Muscle layer of duodenum (tissue), 2 donors: ENCODE measurements at regions not wholly inside any gene's neighbourhood (a gene's known extent, or its start where the extent isn't known, plus 50 kb on each side); places are given as distances from the start of the nearest gene placed in this dataset.
"Not testable (repeated sequence)": the region's sequence is repeated elsewhere in the genome, so short reads cannot be mapped to it uniquely, and the experiment has no call there.

Experiments used
- H3K27ac ChIP-seq: one replicate; pipeline ENCODE4 v1.7.0; 2013; ENCODE audit warnings: mild to moderate bottlenecking, low read length
- H3K27me3 ChIP-seq: one replicate; pipeline ENCODE4 v1.7.0; 2013; ENCODE audit warnings: low read depth, mild to moderate bottlenecking, control low read depth, low read length
- H3K36me3 ChIP-seq, 2 donors: one replicate each; pipeline ENCODE4 v1.7.0; 2013; ENCODE audit warnings: low read length in 2 of 2, control low read depth in 1 of 2, mild to moderate bottlenecking in 1 of 2; ENCODE audit not compliant: insufficient read depth in 2 of 2, control insufficient read depth in 1 of 2
- H3K4me1 ChIP-seq, 2 donors: one replicate each; pipeline ENCODE4 v1.7.0; 2013; ENCODE audit warnings: low read length in 2 of 2, mild to moderate bottlenecking in 2 of 2, control low read depth in 1 of 2, moderate library complexity in 1 of 2; ENCODE audit not compliant: insufficient read depth in 2 of 2, control insufficient read depth in 1 of 2
- H3K4me3 ChIP-seq, 2 donors: one replicate each; pipeline ENCODE4 v1.7.0; 2013; ENCODE audit warnings: low read length in 2 of 2, low read depth in 1 of 2, mild to moderate bottlenecking in 1 of 2
- H3K9me3 ChIP-seq, 2 donors: one replicate each; pipeline ENCODE4 v1.7.0; 2013; ENCODE audit warnings: low read length in 2 of 2, control low read depth in 1 of 2, mild to moderate bottlenecking in 1 of 2; ENCODE audit not compliant: control insufficient read depth in 1 of 2
- donor health status: healthy.

DNA sequence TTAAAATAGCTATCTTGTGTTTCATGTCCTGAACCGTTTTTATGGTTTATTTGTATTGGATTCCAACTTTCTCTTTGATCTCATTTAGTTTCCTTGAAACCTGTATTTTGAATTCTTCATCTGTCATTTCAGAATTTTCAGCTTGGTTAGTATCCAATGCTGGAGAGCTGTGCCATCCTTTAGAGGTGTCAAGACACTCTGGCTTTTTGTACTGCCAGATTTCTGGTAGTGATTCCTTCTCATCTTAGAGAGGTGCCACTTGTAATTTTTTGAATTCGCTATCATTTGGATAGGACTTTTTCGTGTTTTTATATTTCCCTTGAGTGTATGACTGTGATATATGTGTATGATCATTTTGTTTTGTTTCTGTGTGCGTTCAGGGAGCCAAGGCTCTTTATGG is 591.4 kb downstream of the ADCYAP1 start:
- H3K9me3 ChIP-seq, result peaks cover 0 to 5% of the 10 kb centered on the region in 2 donors
- no peaks in the 10 kb centered on the region for H3K4me1 ChIP-seq
- H3K27me3 ChIP-seq, result no peaks in the 10 kb centered on the region
- no peak overlapping the region for H3K4me3 ChIP-seq
- H3K27ac ChIP-seq, result no peak overlapping the region
- no peaks in the 10 kb centered on the region for H3K36me3 ChIP-seq

GRCh38 chr18:1498216-1498615 is 593.5 kb downstream of the ADCYAP1 start:
- H3K27ac ChIP-seq, result no peak overlapping the region
- no peaks in the 10 kb centered on the region for H3K36me3 ChIP-seq
- H3K4me3 ChIP-seq, result no peak overlapping the region
- H3K9me3 ChIP-seq, result peaks cover 0 to 5% of the 10 kb centered on the region in 2 donors
- no peaks in the 10 kb centered on the region for H3K4me1 ChIP-seq
- no peaks in the 10 kb centered on the region for H3K27me3 ChIP-seq

GRCh38 chr18:1499265-1499664 is 594.6 kb downstream of the ADCYAP1 start:
- no peak overlapping the region for H3K4me3 ChIP-seq
- H3K36me3 ChIP-seq, result no peaks in the 10 kb centered on the region
- no peaks in the 10 kb centered on the region for H3K4me1 ChIP-seq
- H3K27me3 ChIP-seq, result no peaks in the 10 kb centered on the region
- H3K9me3 ChIP-seq, result peaks cover 0 to 5% of the 10 kb centered on the region in 2 donors
- no peak overlapping the region for H3K27ac ChIP-seq

- Histone ChIP-seq H3K4me1 (no peaks in the 10 kb centered on the region), H3K36me3 (no peaks in the 10 kb centered on the region), H3K9me3 (no peaks in the 10 kb centered on the region), H3K4me3 (no peak overlapping the region), H3K27ac (no peak overlapping the region), H3K27me3 (no peaks in the 10 kb centered on the region)
These were observed 599.2 kb downstream of the ADCYAP1 start for GRCh38 chr18:1503847-1504246.

DNA sequence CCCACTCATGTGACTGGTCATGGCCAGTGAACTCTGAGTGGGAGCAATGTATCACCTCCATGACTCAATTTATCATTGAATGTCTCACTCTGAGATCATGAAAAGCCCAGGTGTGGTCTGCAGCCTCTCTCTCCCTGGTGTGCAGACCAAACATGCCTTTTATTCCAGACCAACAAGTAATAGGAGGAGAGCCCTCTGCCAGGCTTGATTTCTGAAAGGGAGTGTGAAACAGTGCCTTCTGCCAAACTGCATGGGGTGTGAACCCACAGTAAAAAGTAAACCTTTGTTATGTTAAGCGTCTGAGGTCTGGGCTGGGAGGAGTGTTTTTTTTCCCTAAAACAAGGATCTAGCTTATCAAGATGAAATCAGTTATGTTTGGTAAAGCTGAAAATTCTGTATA is 601.2 kb downstream of the ADCYAP1 start:
- no peak overlapping the region for H3K4me3 ChIP-seq
- no peaks in the 10 kb centered on the region for H3K27me3 ChIP-seq
- no peak overlapping the region for H3K27ac ChIP-seq
- no peaks in the 10 kb centered on the region for H3K36me3 ChIP-seq
- H3K4me1 ChIP-seq, result no peaks in the 10 kb centered on the region
- H3K9me3 ChIP-seq, result no peaks in the 10 kb centered on the region

DNA sequence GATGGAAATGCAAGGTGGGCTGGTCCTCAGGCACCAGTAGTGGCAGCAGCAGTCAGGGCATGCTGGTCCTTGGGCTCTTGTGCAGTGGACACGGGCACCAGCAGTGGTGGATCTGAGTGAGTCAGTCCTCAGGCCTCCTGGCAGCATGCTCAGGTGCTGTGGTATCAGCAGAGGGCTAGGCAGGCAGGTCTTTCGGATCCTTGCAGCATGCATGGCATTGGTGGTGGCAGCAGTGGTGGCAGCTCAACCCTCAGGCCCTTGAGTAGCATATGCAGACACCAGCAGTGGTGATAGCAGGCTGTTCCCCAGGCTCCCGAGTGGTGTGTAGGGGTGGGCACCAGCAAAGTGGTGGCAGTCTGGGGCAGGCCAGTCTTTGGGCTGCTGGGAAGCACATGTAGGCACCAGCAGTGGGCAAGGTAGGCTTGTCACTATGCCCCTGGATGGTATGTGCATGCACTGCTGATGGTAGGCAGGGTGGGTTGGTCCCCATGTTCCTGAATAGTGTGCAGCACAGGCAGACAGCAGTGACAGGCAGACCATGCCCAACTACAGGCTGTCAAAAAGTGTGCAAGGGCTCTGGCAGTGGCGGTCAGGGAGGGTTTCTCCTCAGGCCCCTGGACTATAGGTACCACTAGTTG is 606.0 kb downstream of the ADCYAP1 start:
- H3K4me1 ChIP-seq, result no peaks in the 10 kb centered on the region
- no peaks in the 10 kb centered on the region for H3K27me3 ChIP-seq
- no peak overlapping the region for H3K27ac ChIP-seq
- no peaks in the 10 kb centered on the region for H3K36me3 ChIP-seq
- no peaks in the 10 kb centered on the region for H3K9me3 ChIP-seq
- H3K4me3 ChIP-seq, result no peak overlapping the region

DNA sequence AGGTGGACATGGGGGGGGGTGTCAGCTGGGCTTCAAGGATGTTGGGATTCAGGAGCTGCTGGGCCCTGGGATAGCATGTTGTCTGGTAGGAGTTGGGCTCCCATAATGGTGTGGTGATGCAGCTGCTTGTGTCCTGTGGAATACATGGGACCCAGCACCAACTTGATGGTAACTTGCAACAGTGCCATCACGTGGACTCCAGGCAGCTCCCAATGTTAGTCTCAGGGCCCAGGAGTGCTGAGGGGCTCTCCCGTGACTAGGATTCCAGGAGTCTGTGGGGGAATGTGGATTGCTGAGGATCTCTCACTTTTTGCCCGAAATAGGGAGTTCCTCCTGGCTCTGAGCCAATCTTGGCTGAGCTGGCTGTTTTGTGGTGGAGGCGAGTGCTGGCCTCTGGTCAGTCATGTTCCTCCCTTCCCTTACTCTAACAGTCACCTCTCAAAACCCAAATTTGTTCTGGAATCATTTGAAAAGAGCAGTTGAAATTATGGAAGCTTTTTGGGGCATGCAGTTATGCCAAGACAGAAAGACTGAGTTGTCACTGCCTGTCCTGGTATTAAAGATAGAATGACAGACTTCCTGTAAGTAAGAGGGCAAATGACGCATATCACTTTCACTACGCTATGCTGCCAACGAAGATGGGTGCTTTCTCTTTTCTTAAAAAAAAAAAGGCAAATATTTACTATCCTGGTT is 607.1 kb downstream of the ADCYAP1 start:
- Histone ChIP-seq H3K4me3 (no peak overlapping the region), H3K27ac (no peak overlapping the region), H3K36me3 (no peaks in the 10 kb centered on the region), H3K9me3 (no peaks in the 10 kb centered on the region), H3K27me3 (no peaks in the 10 kb centered on the region), H3K4me1 (no peaks in the 10 kb centered on the region)

- Histone ChIP-seq H3K36me3 (no peaks in the 10 kb centered on the region), H3K9me3 (no peaks in the 10 kb centered on the region), H3K4me1 (no peaks in the 10 kb centered on the region), H3K27ac (no peak overlapping the region), H3K4me3 (no peak overlapping the region), H3K27me3 (no peaks in the 10 kb centered on the region)
These were observed 608.8 kb downstream of the ADCYAP1 start for GRCh38 chr18:1513519-1513918.

DNA sequence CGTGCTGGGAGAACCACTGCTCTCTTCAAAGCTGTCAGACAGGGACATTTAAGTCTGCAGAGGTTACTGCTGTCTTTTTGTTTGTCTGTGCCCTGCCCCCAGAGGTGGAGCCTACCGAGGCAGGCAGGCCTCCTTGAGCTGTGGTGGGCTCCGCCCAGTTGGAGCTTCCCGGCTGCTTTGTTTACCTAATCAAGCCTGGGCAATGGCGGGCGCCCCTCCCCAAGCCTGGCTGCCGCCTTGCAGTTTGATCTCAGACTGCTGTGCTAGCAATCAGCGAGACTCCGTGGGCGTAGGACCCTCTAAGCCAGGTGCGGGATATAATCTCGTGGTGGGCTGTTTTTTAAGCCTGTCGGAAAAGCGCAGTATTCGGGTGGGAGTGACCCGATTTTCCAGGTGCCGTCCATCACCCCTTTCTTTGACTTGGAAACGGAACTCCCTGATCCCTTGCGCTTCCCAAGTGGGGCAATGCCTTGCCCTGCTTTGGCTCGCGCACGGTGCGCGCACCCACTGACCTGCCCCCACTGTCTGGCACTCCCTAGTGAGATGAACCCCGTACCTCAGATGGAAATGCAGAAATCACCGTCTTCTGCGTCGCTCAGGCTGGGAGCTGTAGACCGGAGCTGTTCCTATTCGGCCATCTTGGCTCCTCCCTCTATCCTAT is 617.0 kb downstream of the ADCYAP1 start:
- not testable (repeated sequence) for H3K36me3 ChIP-seq, H3K27me3 ChIP-seq, H3K9me3 ChIP-seq, H3K4me3 ChIP-seq, H3K27ac ChIP-seq, H3K4me1 ChIP-seq

- H3K9me3 ChIP-seq, result no peaks in the 10 kb centered on the region
- H3K27me3 ChIP-seq, result no peaks in the 10 kb centered on the region
- H3K4me1 ChIP-seq, result no peaks in the 10 kb centered on the region
- H3K4me3 ChIP-seq, result no peak overlapping the region
- H3K27ac ChIP-seq, result no peak overlapping the region
- H3K36me3 ChIP-seq, result no peaks in the 10 kb centered on the region
These were observed 617.6 kb downstream of the ADCYAP1 start for GRCh38 chr18:1522249-1522615.

DNA sequence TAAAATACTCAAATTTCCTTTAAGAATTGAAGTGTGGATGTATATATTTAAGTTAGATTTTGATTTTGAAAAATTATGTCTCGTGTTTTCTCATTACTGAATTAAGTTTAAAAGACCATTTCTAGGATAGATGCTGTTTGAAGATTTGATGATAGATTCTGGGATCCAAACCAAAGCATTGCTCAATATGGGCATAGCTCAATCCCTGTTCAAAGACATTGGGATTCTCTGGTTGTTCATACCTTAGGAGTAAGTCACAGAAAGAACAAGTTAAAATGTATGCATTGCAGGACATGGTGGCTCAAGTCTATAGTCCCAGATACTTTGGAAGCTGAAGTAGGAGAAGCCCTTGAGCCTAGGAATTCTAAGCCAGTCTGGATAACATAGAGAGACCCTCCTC is 622.3 kb downstream of the ADCYAP1 start:
- Histone ChIP-seq H3K36me3 (no peaks in the 10 kb centered on the region), H3K4me3 (no peak overlapping the region), H3K27me3 (no peaks in the 10 kb centered on the region), H3K4me1 (no peaks in the 10 kb centered on the region), H3K27ac (no peak overlapping the region), H3K9me3 (peaks cover 0 to 3% of the 10 kb centered on the region in 2 donors)
